Endothelial cell of umbilical vein (primary cell): ENCODE measurements at regions not wholly inside any gene's neighbourhood (a gene's known extent, or its start where the extent isn't known, plus 50 kb on each side); places are given as distances from the start of the nearest gene placed in this dataset.

Source experiments
- BruUV-seq: library from RNA; stranded (reverse); fragments of 400-500 nt; replicated peaks from 2 replicates; lab custom pipeline; 2021; lab: Mats Ljungman, UMichigan
- CTCF ChIA-PET: fragments of 300-600, 350-600 bp; sonication (Branson Sonifier 250); formaldehyde crosslinking; loops from one replicate; lab custom pipeline; 2021; ENCODE audit warnings: antibody characterized with exemption, inconsistent platforms; lab: Charles Lee
- POLR2A ChIA-PET: fragments of 300-600, 350-600 bp; sonication (Branson Sonifier 250); formaldehyde crosslinking; loops from one replicate; lab custom pipeline; 2021; ENCODE audit warnings: antibody characterized with exemption, inconsistent platforms; lab: Charles Lee
- DNase-seq: peaks from one replicate; pipeline ENCODE4 v3.0.0-alpha.2; 2011; ENCODE audit warnings: low read depth, low spot score
- FAIRE-seq: peaks from 2 replicates; lab custom pipeline; 2011; peaks lifted over from hg19 to GRCh38; lab: Jason Lieb, UNC
- H2AFZ ChIP-seq: 2 replicates; pipeline ENCODE4 v1.6.0; 2012; ENCODE audit warnings: low read depth, low read length, control low read depth, inconsistent platforms
- H3K27ac ChIP-seq: 2 replicates; pipeline ENCODE4 v1.5.1; 2011; ENCODE audit warnings: low read depth, mild to moderate bottlenecking, control low read depth, low read length, moderate library complexity; ENCODE audit not compliant: insufficient read depth
- H3K27me3 ChIP-seq, 2 experiments: 2 replicates each; pipeline versions ENCODE4 v1.6.0 to v1.6.1; 2011; ENCODE audit warnings: low read length in 2 of 2, mixed read lengths in 1 of 2; ENCODE audit not compliant: control insufficient read depth in 2 of 2, insufficient read depth in 2 of 2
- H3K36me3 ChIP-seq, 2 experiments: 2 replicates in 1 of 2; 3 replicates in 1 of 2; pipeline ENCODE4 v1.5.1; 2011; ENCODE audit warnings: low read length in 2 of 2, mild to moderate bottlenecking in 1 of 2, moderate library complexity in 1 of 2; ENCODE audit not compliant: control insufficient read depth in 2 of 2, insufficient read depth in 2 of 2; ENCODE audit errors: extremely low read depth in 1 of 2
- H3K4me1 ChIP-seq: 3 replicates; pipeline ENCODE4 v1.5.1; 2011; ENCODE audit warnings: mild to moderate bottlenecking, low read length; ENCODE audit not compliant: control insufficient read depth, insufficient read depth; ENCODE audit errors: extremely low read depth
- H3K4me2 ChIP-seq: 2 replicates; pipeline ENCODE4 v1.6.1; 2011; ENCODE audit warnings: low read length, control low read depth, mixed read lengths; ENCODE audit not compliant: insufficient read depth
- H3K4me3 ChIP-seq, 3 experiments: fragments of 200-600 bp in 1 of 3; sonication (generic), shearing (Covaris generic) in 1 of 3; replicated peaks in 1 of 3; 2 replicates each; pipeline ENCODE4 v1.5.1; 2011 to 2016; ENCODE audit warnings: control low read depth in 3 of 3, low read length in 3 of 3, mild to moderate bottlenecking in 2 of 3, inconsistent platforms in 1 of 3, low read depth in 1 of 3, moderate library complexity in 1 of 3; ENCODE audit not compliant: insufficient read depth in 1 of 3
- H3K79me2 ChIP-seq: 2 replicates; pipeline ENCODE4 v1.6.0; 2012; ENCODE audit warnings: low read length, inconsistent platforms; ENCODE audit not compliant: control insufficient read depth, insufficient read depth
- H3K9ac ChIP-seq: replicated peaks from 2 replicates; pipeline ENCODE3; 2011; ENCODE audit warnings: low read length, control low read depth; ENCODE audit not compliant: insufficient read depth; ENCODE audit errors: extremely low read depth
- H3K9me1 ChIP-seq: replicated peaks from 3 replicates; pipeline ENCODE4 v1.6.0; 2011; ENCODE audit warnings: mild to moderate bottlenecking, low read length; ENCODE audit not compliant: control insufficient read depth, insufficient read depth; ENCODE audit errors: extremely low read depth
- H3K9me3 ChIP-seq: replicated peaks from 2 replicates; pipeline ENCODE4 v1.5.1; 2012; ENCODE audit warnings: low read length, inconsistent platforms; ENCODE audit not compliant: control insufficient read depth, insufficient read depth
- H4K20me1 ChIP-seq: replicated peaks from 2 replicates; pipeline ENCODE3; 2011; ENCODE audit warnings: mild to moderate bottlenecking, low read length; ENCODE audit not compliant: control insufficient read depth, insufficient read depth; ENCODE audit errors: extremely low read depth
- CTCF ChIP-seq, 2 donors: IDR thresholded peaks; 1 replicate in 1 of 2; 2 replicates in 1 of 2; pipeline ENCODE4 v1.5.1; 2011; ENCODE audit warnings: low read length in 2 of 2, mild to moderate bottlenecking in 2 of 2, moderate library complexity in 2 of 2, control low read depth in 1 of 2, inconsistent platforms in 1 of 2, low read depth in 1 of 2; ENCODE audit not compliant: insufficient read depth in 1 of 2; ENCODE audit errors: extremely low read depth in 1 of 2
- EZH2 ChIP-seq: IDR thresholded peaks from 2 replicates; pipeline ENCODE4 v1.6.1; 2012; ENCODE audit warnings: borderline replicate concordance, low read depth, mild to moderate bottlenecking, moderate library complexity, low read length, inconsistent platforms; ENCODE audit not compliant: severe bottlenecking
- FOS ChIP-seq: IDR thresholded peaks from 2 replicates; pipeline ENCODE4 v1.6.1; 2011; ENCODE audit warnings: mild to moderate bottlenecking, low read length, moderate library complexity, borderline replicate concordance; ENCODE audit not compliant: insufficient read depth
- GATA2 ChIP-seq: IDR thresholded peaks from 2 replicates; pipeline ENCODE4 v1.7.0; 2011; ENCODE audit warnings: low read depth, mild to moderate bottlenecking, moderate library complexity, mixed read lengths, low read length; ENCODE audit not compliant: insufficient read length, insufficient read depth
- JUN ChIP-seq: IDR thresholded peaks from 2 replicates; pipeline ENCODE4 v1.6.1; 2011; ENCODE audit warnings: borderline replicate concordance, low read depth; ENCODE audit not compliant: insufficient read length, insufficient read depth
- MAX ChIP-seq: IDR thresholded peaks from 2 replicates; pipeline ENCODE4 v1.6.1; 2011; ENCODE audit not compliant: insufficient read depth, insufficient read length
- MYC ChIP-seq: IDR thresholded peaks from one replicate; pipeline ENCODE4 v1.6.1; 2011; ENCODE audit warnings: mild to moderate bottlenecking, low read depth, low read length
- POLR2A ChIP-seq: IDR thresholded peaks from 2 replicates; pipeline ENCODE4 v1.6.1; 2012; ENCODE audit warnings: low read depth, mild to moderate bottlenecking, control low read depth, low read length
- POLR2AphosphoS5 ChIP-seq: IDR thresholded peaks from 2 replicates; pipeline ENCODE4 v1.6.1; 2012; ENCODE audit warnings: low read depth, mild to moderate bottlenecking, control low read depth, low read length, moderate library complexity; ENCODE audit not compliant: insufficient read depth
- dilution Hi-C: fragments of 300-500 bp; cut with MboI; formaldehyde crosslinking; loops from one replicate; pipeline ENCODE4 v1.15.0; 2019; ENCODE audit warnings: low sequenced_read_pairs; ENCODE audit not compliant: extremely low pct_ligation_motif_present
- intact Hi-C: fragments of 100-400 bp; cut with micrococcal nuclease; formaldehyde crosslinking; loops from one replicate; pipeline ENCODE4 v1.10.0; 2022

GRCh38 chr2:59282374-59283057 is 1041.4 kb upstream of the FANCL start:
- Histone ChIP-seq H4K20me1 (no peaks in the 10 kb centered on the region), H3K79me2 (no peaks in the 10 kb centered on the region), H3K4me2 (no peak overlapping the region), H3K9me1 (no peaks in the 10 kb centered on the region), H3K36me3 (no peaks in the 10 kb centered on the region), H3K4me1 (no peaks in the 10 kb centered on the region), H3K27me3 (no peaks in the 10 kb centered on the region), H3K9ac (no peak overlapping the region), H3K27ac (no peak overlapping the region), H2AFZ (no peak overlapping the region), H3K9me3 (no peaks in the 10 kb centered on the region), H3K4me3 (no peak overlapping the region)
- no TSS peak for BruUV-seq
- dilution Hi-C loops (no loop called here), intact Hi-C loops (no loop called here)
- ChIA-PET CTCF (no interaction called here), POLR2A (no interaction called here)
- TF ChIP-seq FOS (no peak), JUN (no peak), CTCF (IDR thresholded peaks at IDR 0.05; ENCODE audit: extremely low read depth in 1 of 2, insufficient read depth in 1 of 2, low read depth in 1 of 2, low read length in 2 of 2) (no peak), GATA2 (no peak), POLR2A (no peak), MYC (no peak), MAX (no peak), EZH2 (no peak), POLR2AphosphoS5 (no peak)
- FAIRE-seq (no peak), DNase-seq (no peak)
